ENCODE measurements at regions not wholly inside any gene's neighbourhood (a gene's known extent, or its start where the extent isn't known, plus 50 kb on each side); places are given as distances from the start of the nearest gene placed in this dataset.

GRCh38 chr13:97752961-97753668, 200.4 kb upstream of the IPO5 start:
- no peak overlapping the region for H3K4me3 ChIP-seq (ENCODE audit: control insufficient read depth, low read depth, low read length)
- TF ChIP-seq CTCF (IDR thresholded peaks at IDR 0.05; ENCODE audit: control insufficient read depth, insufficient read depth, low read depth, low read length, missing control alignments), result no peak
- no peak for DNase-seq (ENCODE audit: low read depth)

GRCh38 chr13:97753942-97754670, 199.4 kb upstream of the IPO5 start:
- no peak overlapping the region for H3K4me3 ChIP-seq (ENCODE audit: control insufficient read depth, low read depth, low read length)
- TF ChIP-seq CTCF (IDR thresholded peaks at IDR 0.05; ENCODE audit: control insufficient read depth, insufficient read depth, low read depth, low read length, missing control alignments), result no peak
- DNase-seq (ENCODE audit: low read depth), result no peak

- TF ChIP-seq CTCF (IDR thresholded peaks at IDR 0.05; ENCODE audit: control insufficient read depth, insufficient read depth, low read depth, low read length, missing control alignments), result no peak
- no peak overlapping the region for H3K4me3 ChIP-seq (ENCODE audit: control insufficient read depth, low read depth, low read length)
- DNase-seq (ENCODE audit: low read depth), result no peak
These were observed 195.7 kb upstream of the IPO5 start for GRCh38 chr13:97757807-97758206.

GRCh38 chr13:97758317-97758716, 195.2 kb upstream of the IPO5 start:
- no peak for DNase-seq (ENCODE audit: low read depth)
- no peak for TF ChIP-seq CTCF (IDR thresholded peaks at IDR 0.05; ENCODE audit: control insufficient read depth, insufficient read depth, low read depth, low read length, missing control alignments)
- no peak overlapping the region for H3K4me3 ChIP-seq (ENCODE audit: control insufficient read depth, low read depth, low read length)

GRCh38 chr13:97761796-97762540, 191.5 kb upstream of the IPO5 start:
- TF ChIP-seq CTCF (IDR thresholded peaks at IDR 0.05; ENCODE audit: control insufficient read depth, insufficient read depth, low read depth, low read length, missing control alignments), result no peak
- no peak overlapping the region for H3K4me3 ChIP-seq (ENCODE audit: control insufficient read depth, low read depth, low read length)
- no peak for DNase-seq (ENCODE audit: low read depth)

- no peak for TF ChIP-seq CTCF (IDR thresholded peaks at IDR 0.05; ENCODE audit: control insufficient read depth, insufficient read depth, low read depth, low read length, missing control alignments)
- DNase-seq (ENCODE audit: low read depth), result no peak
- no peak overlapping the region for H3K4me3 ChIP-seq (ENCODE audit: control insufficient read depth, low read depth, low read length)
These were observed 186.7 kb upstream of the IPO5 start for GRCh38 chr13:97766749-97767148.

Measured in AG09309 (cell line).